ENCODE measurements at regions not wholly inside any gene's neighbourhood (a gene's known extent, or its start where the extent isn't known, plus 50 kb on each side); places are given as distances from the start of the nearest gene placed in this dataset.

GRCh38 chr6:148203970-148204369, 138.7 kb upstream of the SASH1 start:
- H2AFZ ChIP-seq (ENCODE audit: low read depth, low read length) = no peak overlapping the region
- TF ChIP-seq EZH2 (IDR thresholded peaks at IDR 0.05; ENCODE audit: borderline replicate concordance, low read depth, low read length, severe bottlenecking) = no peak
- TF ChIP-seq, protein P1, sequence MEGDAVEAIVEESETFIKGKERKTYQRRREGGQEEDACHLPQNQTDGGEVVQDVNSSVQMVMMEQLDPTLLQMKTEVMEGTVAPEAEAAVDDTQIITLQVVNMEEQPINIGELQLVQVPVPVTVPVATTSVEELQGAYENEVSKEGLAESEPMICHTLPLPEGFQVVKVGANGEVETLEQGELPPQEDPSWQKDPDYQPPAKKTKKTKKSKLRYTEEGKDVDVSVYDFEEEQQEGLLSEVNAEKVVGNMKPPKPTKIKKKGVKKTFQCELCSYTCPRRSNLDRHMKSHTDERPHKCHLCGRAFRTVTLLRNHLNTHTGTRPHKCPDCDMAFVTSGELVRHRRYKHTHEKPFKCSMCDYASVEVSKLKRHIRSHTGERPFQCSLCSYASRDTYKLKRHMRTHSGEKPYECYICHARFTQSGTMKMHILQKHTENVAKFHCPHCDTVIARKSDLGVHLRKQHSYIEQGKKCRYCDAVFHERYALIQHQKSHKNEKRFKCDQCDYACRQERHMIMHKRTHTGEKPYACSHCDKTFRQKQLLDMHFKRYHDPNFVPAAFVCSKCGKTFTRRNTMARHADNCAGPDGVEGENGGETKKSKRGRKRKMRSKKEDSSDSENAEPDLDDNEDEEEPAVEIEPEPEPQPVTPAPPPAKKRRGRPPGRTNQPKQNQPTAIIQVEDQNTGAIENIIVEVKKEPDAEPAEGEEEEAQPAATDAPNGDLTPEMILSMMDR (IDR thresholded peaks at IDR 0.05; ENCODE audit: borderline replicate concordance, extremely low read depth, low read length, poor library complexity, severe bottlenecking) = no peak
- H3K4me1 ChIP-seq (ENCODE audit: insufficient read depth, low read length) = peaks cover 29% of the 10 kb centered on the region
- no peaks in the 10 kb centered on the region for H3K36me3 ChIP-seq (ENCODE audit: insufficient read depth, low read length)
- H3K27ac ChIP-seq (ENCODE audit: low read length) = peak overlapping the region; percentile 62
- H3K9me3 ChIP-seq (ENCODE audit: insufficient read depth, low read length, severe bottlenecking) = no peaks in the 10 kb centered on the region
- peaks cover 45% of the 10 kb centered on the region for H4K20me1 ChIP-seq (ENCODE audit: insufficient read depth, low read length)
- H3K9ac ChIP-seq (ENCODE audit: low read depth, low read length) = no peak overlapping the region
- peaks cover 69% of the 10 kb centered on the region for H3K27me3 ChIP-seq (ENCODE audit: insufficient read depth, low read length, poor library complexity)
- ATAC-seq (ENCODE audit: insufficient read depth, low read depth) (peak; percentile 94), DNase-seq (peak; percentile 93)
- no peak overlapping the region for H3K4me3 ChIP-seq (ENCODE audit: low read depth in 1 of 2, low read length in 2 of 2)
- H3K4me2 ChIP-seq (ENCODE audit: insufficient read depth, low read length) = peak overlapping the region; percentile 44
- H3K79me2 ChIP-seq (ENCODE audit: insufficient read depth, low read length) = no peaks in the 10 kb centered on the region

- DNase-seq (no peak), ATAC-seq (ENCODE audit: insufficient read depth, low read depth) (no peak)
- Histone ChIP-seq H4K20me1 (ENCODE audit: insufficient read depth, low read length) (peaks cover 39% of the 10 kb centered on the region), H3K9ac (ENCODE audit: low read depth, low read length) (no peak overlapping the region), H3K27me3 (ENCODE audit: insufficient read depth, low read length, poor library complexity) (peaks cover 70% of the 10 kb centered on the region), H3K4me3 (ENCODE audit: low read depth in 1 of 2, low read length in 2 of 2) (no peak overlapping the region), H3K4me1 (ENCODE audit: insufficient read depth, low read length) (peaks cover 23% of the 10 kb centered on the region), H3K79me2 (ENCODE audit: insufficient read depth, low read length) (no peaks in the 10 kb centered on the region), H3K4me2 (ENCODE audit: insufficient read depth, low read length) (no peak overlapping the region), H3K36me3 (ENCODE audit: insufficient read depth, low read length) (no peaks in the 10 kb centered on the region), H3K27ac (ENCODE audit: low read length) (no peak overlapping the region), H3K9me3 (ENCODE audit: insufficient read depth, low read length, severe bottlenecking) (no peaks in the 10 kb centered on the region), H2AFZ (ENCODE audit: low read depth, low read length) (no peak overlapping the region)
- TF ChIP-seq, protein P1 (IDR thresholded peaks at IDR 0.05; ENCODE audit: borderline replicate concordance, extremely low read depth, low read length, poor library complexity, severe bottlenecking) = no peak
- no peak for TF ChIP-seq EZH2 (IDR thresholded peaks at IDR 0.05; ENCODE audit: borderline replicate concordance, low read depth, low read length, severe bottlenecking)
Measured at GRCh38 chr6:148208298-148208697, 134.3 kb upstream of the SASH1 start.

GRCh38 chr6:148211777-148212324, 130.8 kb upstream of the SASH1 start:
- no peaks in the 10 kb centered on the region for H3K79me2 ChIP-seq (ENCODE audit: insufficient read depth, low read length)
- peaks cover 78% of the 10 kb centered on the region for H3K27me3 ChIP-seq (ENCODE audit: insufficient read depth, low read length, poor library complexity)
- no peak overlapping the region for H3K9ac ChIP-seq (ENCODE audit: low read depth, low read length)
- no peaks in the 10 kb centered on the region for H3K9me3 ChIP-seq (ENCODE audit: insufficient read depth, low read length, severe bottlenecking)
- ATAC-seq (ENCODE audit: insufficient read depth, low read depth) = no peak
- TF ChIP-seq, protein P1 (IDR thresholded peaks at IDR 0.05; ENCODE audit: borderline replicate concordance, extremely low read depth, low read length, poor library complexity, severe bottlenecking) = no peak
- TF ChIP-seq EZH2 (IDR thresholded peaks at IDR 0.05; ENCODE audit: borderline replicate concordance, low read depth, low read length, severe bottlenecking) = no peak
- no peak overlapping the region for H3K4me2 ChIP-seq (ENCODE audit: insufficient read depth, low read length)
- H3K27ac ChIP-seq (ENCODE audit: low read length) = no peak overlapping the region
- H4K20me1 ChIP-seq (ENCODE audit: insufficient read depth, low read length) = peaks cover 29% of the 10 kb centered on the region
- no peak for DNase-seq
- no peaks in the 10 kb centered on the region for H3K4me1 ChIP-seq (ENCODE audit: insufficient read depth, low read length)
- H3K4me3 ChIP-seq (ENCODE audit: low read depth in 1 of 2, low read length in 2 of 2) = no peak overlapping the region
- H3K36me3 ChIP-seq (ENCODE audit: insufficient read depth, low read length) = no peaks in the 10 kb centered on the region
- no peak overlapping the region for H2AFZ ChIP-seq (ENCODE audit: low read depth, low read length)
